AG09319 (cell line): ENCODE measurements at regions not wholly inside any gene's neighbourhood (a gene's known extent, or its start where the extent isn't known, plus 50 kb on each side); places are given as distances from the start of the nearest gene placed in this dataset.

Experiments
- DNase-seq: peaks from one replicate; pipeline ENCODE4 v3.0.0-alpha.2; 2010; ENCODE audit warnings: low read depth; ENCODE audit errors: extremely low read depth
- TF ChIP-seq, protein P1 (sequence below): IDR thresholded peaks from 2 replicates; pipeline ENCODE4 v1.5.1; 2011; ENCODE audit warnings: low read depth, mild to moderate bottlenecking, inconsistent platforms, low read length, moderate library complexity

DNA sequence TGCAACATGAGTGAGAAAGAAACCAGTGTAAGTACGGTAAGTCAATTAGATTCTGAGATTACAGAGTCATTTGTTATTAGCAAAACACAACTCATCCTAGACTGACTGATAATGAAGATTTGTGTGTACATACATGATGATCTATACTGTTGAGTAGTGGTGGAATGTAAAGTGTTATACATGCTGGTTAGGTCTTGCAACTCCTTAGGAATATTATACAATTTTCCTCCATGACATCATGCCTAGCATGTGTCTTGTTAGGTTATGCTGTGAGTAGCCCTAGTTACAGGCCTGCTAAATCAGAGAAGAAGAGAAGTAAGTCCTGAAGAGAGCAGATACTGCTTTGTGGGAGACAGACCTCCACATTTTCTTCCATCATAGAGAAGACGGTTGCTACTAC lies 880.6 kb downstream of the LUZP2 start:
- no peak for DNase-seq
- TF ChIP-seq, protein P1, sequence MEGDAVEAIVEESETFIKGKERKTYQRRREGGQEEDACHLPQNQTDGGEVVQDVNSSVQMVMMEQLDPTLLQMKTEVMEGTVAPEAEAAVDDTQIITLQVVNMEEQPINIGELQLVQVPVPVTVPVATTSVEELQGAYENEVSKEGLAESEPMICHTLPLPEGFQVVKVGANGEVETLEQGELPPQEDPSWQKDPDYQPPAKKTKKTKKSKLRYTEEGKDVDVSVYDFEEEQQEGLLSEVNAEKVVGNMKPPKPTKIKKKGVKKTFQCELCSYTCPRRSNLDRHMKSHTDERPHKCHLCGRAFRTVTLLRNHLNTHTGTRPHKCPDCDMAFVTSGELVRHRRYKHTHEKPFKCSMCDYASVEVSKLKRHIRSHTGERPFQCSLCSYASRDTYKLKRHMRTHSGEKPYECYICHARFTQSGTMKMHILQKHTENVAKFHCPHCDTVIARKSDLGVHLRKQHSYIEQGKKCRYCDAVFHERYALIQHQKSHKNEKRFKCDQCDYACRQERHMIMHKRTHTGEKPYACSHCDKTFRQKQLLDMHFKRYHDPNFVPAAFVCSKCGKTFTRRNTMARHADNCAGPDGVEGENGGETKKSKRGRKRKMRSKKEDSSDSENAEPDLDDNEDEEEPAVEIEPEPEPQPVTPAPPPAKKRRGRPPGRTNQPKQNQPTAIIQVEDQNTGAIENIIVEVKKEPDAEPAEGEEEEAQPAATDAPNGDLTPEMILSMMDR: no peak

- TF ChIP-seq, protein P1: no peak
- no peak for DNase-seq
Measured at GRCh38 chr11:25396847-25397246, 900.0 kb downstream of the LUZP2 start.

DNA sequence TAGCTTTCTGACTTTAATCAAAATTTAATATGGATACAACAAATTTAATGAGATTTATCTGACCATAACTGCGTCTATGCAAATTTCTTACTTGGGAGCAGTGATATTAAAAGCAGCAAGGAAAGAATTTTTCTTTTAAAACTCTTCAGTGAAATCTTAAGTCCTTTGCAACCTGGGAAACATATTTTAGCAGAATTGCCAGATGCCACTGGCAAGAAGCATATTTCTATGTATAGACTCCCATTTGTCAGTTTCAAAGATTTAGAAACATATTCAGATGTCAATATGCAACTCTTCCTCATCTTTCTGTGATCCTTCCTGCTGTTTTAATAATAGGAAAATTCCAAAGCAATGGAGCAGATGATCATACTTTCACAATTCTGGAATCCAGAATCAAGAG lies 911.3 kb downstream of the LUZP2 start:
- DNase-seq: no peak
- TF ChIP-seq, protein P1: no peak

- TF ChIP-seq, protein P1: no peak
- no peak for DNase-seq
Measured at GRCh38 chr11:25415793-25416192, 916.1 kb upstream of the ANO3 start.

DNA sequence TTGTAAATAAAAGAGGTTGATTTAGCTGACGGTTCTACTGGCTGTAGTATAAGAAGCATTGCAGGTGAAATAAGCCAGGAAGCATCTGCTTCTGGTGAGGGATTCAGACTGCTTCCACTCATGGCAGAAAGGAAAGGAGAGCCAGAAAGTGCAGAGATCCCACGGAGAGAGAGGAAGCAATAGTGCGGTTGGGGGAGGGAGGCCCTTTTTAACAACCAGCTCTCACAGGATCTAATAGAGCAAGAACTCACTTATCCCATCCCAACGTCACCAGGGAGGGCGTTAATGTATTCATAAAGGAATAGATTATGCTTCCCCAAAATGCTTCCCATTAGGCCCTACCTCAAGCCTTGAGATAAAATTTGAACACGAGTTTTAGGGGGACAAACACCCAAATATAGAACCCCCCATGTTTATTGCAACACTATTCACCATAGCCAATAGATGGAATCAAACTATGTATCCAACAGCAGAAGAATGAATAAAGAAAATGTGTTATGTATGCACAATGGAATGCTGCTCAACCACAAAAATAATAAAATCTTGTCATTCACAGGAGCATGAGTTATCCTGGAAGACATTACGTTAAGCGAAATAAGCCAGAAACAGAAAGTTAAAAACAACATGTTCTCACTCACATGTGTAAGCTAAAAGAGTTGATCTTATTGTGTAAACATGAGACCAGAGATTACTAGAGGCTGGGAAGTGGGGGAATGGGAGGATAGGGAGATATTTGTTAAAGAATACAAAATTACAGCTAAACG lies 908.3 kb upstream of the ANO3 start:
- TF ChIP-seq, protein P1: no peak
- DNase-seq: no peak

- no peak for DNase-seq
- TF ChIP-seq, protein P1: no peak
Measured at GRCh38 chr11:25432376-25432775, 899.6 kb upstream of the ANO3 start.

DNA sequence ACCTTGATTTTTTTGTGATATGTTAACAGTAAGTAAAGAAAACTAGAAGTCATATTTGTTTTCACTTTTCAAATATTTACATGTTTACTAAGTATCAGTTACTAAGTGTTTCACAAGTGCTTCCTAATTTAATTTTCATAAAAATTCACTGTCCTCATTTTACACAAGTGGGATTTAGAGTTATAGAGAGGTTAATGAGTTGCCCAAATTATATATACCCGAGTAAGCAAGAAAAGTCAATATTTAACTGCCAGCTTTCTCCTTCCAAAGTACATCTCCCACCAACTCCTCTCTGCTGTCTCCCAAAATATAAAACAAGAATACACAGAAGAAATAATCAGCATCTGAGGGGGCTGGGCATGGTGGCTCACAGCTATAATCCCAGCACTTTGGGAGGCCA lies 896.7 kb upstream of the ANO3 start:
- TF ChIP-seq, protein P1: no peak
- DNase-seq: no peak
